Endometrial microvascular endothelial cells (primary cell): ENCODE measurements at regions not wholly inside any gene's neighbourhood (a gene's known extent, or its start where the extent isn't known, plus 50 kb on each side); places are given as distances from the start of the nearest gene placed in this dataset.
"Not testable (repeated sequence)": the region's sequence is repeated elsewhere in the genome, so short reads cannot be mapped to it uniquely, and the experiment has no call there.

Source experiments
- in situ Hi-C: cut with HindIII; loops from 2 replicates; pipeline ENCODE4 v1.10.0; 2017; ENCODE audit warnings: low sequenced_read_pairs, low pct_unique_long_range_greater_than_20kb; ENCODE audit errors: inconsistent ontology term

DNA sequence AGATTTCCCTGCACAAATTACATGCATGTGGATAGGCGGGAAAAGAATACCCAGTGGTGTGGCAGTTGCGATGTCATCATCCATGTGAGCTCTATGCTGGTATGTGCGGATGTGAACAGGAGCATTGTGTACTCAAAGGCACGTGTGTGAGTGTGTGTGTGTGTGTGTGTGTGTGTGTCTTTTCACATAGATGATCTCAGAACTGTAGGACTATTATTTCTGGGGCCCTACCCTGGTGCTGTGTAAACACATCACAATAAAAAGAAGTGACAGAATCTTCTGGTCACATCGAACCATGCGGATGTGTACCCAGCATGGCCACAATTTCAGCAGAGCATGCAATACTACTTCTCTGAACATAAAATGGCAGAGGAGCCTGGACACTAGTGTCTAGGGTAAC, 624.8 kb downstream of the MID1IP1 start:
- in situ Hi-C loops: no loop called here

DNA sequence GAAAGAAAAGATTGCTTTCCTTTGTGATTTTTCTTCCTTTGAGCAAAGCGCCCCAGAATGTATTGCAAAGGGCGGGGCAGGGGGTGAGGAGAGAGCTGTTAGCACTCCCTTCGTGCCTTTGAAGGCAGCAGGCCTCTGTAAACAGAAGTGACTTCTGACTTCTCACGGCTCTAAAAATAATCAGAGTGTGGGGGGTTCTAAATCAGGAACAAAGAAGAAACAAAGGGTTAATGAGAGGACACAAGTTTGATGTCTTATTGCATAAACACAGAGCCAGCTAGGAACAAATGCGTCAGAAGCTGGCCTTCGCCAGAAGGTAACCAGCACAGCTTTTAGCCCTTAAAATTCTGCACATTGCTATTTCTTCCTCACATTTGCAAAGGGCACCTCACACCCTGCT, 626.2 kb downstream of the MID1IP1 start:
- in situ Hi-C loops: no loop called here

DNA sequence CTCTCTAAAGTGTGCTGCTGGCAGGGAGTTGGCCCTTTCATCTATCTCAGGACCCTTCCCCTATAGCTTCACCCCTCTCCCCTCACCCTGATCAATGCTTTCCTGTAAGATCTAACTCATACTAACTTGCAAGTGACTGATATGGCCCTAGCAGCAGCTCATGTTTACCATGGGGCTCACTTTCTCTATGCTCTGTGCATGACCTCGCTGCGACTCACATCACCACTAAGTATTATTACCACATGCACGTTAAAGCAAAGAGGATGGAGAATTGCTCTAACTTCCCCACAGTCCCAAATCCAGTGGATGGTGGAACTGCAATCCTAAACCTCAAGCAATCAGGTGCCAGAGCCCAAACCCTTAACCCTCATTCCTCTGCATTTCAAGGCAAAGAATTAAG, 626.6 kb downstream of the MID1IP1 start:
- in situ Hi-C loops: no loop called here

DNA sequence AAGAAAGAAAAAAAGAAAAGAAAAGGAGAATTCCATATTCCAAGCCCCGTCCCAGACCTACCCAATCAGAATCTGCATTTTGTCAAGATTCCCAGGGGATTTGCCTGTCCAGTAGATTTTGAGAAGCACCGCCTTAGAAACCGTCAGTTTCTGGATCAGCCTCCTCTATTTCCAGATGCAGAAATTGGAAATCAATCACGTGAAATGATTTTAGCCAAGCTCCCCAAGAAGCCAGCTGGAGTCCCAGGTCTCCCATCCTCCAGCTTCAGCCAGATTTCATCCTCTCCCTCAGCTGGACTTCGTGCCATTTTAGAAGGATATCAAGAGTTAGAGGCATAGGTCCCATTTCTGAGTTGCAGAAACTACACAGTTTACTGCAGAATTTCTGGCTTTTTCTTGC, 629.3 kb downstream of the MID1IP1 start:
- in situ Hi-C loops: no loop called here

DNA sequence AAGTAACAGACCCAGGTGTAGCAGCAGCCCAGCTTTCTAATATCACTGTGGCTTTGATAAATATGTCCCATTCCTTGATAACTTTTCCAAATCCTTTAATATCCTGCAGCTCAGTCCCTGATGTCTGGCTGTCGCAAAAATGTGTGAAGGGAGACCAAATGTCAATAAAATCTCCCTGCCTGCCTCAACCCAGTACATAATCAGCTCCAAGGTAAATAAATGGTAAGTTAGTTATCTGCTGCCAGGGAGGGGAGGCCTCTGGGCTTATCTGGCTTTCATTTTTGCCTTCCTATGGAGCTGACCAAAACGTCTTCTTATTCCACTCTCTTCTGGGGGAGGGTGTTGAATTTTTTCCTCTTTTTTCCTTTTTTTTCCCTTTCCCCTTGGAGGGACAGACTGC, 630.6 kb downstream of the MID1IP1 start:
- in situ Hi-C loops: no loop called here

DNA sequence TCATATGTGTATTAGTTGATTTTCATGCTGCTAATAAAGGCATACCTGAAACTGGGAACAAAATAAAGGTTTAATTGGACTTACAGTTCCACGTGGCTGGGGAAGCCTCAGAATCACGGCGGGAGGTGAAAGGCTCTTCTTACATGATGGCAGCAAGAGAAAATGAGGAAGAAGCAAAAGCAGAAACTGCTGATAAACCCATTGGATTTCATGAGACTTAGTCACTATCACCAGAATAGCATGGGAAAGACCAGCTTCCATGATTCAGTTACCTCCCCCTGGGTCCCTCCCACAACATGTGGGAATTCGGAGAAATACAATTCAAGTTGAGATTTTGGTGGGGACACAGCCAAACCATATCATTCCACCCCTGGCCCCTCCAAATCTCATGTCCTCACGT, 633.4 kb downstream of the MID1IP1 start:
- in situ Hi-C loops: not testable (repeated sequence)

DNA sequence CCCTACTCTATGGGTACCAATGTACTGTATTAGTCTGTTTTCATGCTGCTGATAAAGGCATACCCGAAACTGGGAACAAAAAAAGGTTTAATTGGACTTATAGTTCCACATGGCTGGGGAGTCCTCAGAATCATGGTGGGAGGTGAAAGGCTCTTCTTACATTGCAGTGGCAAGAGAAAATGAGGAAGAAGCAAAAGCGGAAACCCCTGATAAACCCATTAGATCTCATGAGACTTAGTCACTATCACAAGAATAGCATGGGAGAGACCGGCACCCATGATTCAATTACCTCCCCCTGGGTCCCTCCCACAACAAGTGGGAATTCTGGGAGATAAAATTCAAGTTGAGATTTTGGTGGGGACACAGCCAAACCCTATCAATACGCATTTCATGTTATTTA, 635.3 kb downstream of the MID1IP1 start:
- in situ Hi-C loops: not testable (repeated sequence)

DNA sequence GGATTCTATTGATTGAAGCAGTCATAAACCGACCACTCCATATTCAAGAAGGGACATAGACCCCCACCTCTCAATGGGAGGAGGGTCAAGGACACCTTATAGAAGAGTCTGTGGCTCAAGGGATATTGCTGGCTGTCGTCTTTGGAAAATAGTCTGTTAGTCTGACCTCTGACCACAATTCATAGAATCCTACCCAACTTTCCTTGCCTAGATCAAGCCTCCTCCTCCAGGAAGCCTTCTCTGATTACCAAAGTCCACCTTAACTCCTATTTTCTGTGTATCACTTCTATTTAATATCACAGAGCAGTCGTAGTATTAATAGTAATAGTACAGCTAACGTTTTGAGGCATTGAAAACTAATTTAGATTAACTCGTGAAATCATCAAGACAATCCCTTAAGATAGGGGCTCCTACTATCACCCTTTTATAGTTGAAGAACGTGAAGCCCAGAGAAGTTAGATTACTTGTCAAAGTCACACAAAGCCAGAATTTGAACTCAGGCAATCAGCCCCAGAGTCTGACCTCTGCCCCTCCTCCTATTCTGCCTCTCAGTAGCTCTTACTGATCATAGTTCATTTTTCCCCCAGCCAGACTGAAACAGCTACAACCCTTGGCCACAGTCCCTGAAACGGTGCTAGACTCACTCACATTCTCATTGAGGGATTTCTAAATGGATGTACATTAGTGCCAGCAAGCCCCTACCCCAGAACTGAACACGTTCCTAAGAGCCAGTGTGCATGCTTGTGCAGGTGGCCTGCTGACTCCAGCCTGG, 636.6 kb downstream of the MID1IP1 start:
- in situ Hi-C loops: no loop called here

DNA sequence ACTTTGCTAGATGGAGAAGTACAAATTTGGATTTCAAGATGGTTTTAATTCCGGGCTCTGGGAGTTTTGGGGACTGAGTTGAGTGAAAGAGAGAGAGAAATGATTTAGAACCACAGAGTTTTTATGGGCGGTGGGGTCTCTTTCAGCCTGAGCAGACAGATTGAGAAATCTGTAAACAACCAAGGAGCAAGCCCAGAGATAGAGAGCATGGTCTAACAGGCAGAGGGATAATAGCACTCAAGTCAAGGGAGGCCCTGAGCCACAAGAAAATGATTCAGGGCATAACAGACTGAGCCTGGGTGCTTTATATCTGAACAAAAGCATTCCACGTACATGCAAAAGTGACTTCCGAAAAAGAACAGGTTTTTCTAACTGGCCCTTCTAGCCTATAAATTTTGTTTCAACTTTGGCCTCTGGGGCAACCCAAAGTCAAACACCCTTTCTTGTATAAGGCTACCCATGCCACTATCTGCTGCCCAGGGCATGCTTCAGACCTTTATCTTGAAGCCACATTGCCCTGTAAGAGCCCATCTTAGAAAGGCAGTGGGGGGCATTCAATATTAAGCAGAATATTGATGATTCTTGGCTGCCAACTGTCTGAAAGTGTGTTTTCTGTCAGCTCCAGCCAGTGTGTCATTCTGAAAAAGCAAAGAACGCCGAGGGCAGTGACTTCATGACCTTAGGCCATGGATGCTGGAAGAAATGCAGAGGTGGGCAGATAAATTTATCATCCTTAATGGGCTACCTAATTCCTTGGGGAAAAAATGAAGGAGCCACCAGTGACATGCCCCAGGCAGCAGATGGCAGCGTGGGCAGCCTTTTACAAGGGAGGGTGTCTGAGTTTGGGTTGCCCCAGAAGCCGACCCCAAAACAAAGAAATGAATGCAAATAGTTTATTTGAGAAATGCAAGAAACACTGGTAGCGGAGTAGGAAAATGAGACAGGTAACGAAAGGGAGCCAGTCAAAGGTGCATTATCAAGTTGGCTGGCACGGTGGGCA, 637.6 kb downstream of the MID1IP1 start:
- in situ Hi-C loops: no loop called here

DNA sequence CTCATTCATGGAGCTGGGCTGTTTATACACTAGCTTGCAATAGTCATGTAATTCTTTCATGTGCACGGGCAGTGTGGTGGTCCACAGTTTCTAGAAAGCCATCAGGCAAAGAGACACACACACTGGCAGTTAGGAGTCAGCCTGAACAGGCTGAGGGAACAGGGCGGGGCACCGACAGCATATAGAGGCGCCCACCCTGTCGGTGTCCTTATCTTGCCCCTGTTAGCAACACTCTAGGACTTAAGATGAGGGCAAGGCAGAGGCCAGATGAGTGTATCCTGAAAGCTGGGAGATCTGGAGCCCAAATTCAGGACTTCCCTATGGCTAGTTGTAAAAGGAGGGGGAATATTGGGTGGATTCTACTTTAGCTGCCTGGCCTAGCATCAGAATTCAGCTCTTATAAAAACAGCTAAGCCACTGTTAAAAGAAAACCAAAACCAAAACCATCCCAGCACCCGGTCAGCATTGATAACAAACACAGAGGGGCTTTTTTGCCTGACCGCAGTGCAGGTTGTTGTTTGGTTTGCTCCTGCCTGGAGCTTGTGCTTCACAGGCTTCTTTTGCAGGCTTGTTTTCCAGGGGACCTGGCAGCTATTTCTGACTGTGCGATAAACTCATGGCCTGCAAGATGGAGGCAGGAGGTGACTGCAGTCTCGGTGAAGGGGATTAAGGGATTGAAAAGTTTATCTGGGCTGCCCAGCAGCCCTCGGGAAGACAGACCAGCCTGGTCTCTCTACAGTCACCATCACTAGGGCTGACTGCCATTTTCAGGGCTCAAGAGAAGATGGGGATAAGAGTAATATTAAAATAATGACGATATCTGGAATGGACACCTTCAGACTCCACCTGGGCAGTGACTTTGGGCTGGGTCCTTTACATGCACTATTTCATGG, 638.9 kb downstream of the MID1IP1 start:
- in situ Hi-C loops: no loop called here

DNA sequence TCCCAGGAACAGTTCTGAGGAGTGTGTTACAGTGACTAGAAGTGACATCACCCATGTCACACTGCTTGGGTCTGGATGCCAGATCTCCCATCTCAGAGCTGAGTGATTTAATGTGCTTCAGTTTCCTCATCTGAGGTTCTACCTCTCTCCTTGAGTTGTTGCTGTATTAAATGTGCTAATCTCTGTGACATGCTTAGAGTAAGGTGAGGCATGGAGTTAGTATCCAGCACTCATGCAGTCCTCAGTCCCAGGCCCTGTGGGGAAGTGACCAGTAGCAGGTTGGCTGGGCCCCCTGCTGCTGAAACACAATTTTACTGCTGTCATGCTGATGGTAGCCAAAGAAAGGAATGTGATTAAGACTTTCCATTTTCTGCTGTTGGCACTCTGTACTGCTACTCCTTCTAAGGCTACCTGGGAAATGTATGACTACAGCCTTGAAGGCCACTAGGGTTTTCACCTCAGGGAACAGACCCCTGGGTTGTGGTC, 639.6 kb downstream of the MID1IP1 start:
- in situ Hi-C loops: no loop called here

DNA sequence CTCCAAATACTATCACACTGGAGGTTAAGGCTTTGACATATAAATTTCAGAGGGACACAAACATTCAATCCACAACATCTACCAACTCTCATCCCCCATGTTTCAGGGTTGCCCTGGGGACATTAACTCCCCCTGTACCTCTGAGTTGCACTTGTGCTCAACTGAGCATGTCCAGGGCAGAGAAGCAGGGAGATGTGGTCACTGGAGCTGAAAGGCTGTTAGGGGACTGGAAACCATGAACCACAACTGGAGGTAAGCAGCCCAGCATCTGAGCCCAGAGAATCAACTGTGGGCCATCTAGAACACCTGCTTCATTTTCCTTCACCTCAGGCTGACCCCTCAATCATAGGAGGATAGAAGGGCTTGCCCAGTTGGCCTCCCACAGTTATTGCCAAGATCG, 641.1 kb downstream of the MID1IP1 start:
- in situ Hi-C loops: no loop called here

DNA sequence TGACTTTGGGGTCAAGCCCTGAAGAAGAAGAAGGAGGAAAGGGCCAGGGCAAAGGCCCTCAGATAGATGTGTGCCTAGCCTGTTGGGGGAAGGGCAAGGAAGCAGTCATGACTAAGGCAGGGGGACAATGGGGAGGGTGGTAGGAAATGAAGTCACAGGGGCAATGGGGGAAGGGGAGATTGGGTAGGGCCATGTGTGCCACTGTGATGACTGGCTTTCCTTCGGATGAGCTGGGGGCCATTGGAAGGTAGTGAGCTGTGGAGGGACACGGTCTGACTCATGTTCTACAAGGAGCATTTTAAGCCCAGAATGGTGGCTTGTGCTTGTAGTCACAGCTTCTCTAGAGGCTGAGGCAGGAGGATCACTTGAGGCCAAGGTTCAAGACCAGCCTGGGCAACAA, 642.0 kb downstream of the MID1IP1 start:
- in situ Hi-C loops: no loop called here

DNA sequence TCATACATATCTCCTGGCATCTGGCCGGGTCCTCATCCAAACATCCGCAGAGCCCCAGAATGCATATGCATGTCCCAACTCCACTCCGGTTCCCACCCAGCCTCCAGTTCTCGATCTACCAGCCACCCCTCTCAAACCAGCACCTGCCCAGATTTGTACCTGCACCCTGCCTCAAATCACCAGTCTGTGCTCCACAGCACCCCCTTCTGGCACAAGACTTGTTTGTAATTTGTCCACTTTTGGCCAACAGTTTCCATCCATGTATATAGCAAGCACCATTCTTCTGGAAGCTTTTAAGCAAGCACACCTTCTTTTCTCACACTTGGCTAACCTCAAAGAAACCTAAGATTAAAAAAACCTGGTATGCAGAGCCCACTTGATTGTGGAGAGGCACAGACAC, 644.1 kb downstream of the MID1IP1 start:
- in situ Hi-C loops: no loop called here

DNA sequence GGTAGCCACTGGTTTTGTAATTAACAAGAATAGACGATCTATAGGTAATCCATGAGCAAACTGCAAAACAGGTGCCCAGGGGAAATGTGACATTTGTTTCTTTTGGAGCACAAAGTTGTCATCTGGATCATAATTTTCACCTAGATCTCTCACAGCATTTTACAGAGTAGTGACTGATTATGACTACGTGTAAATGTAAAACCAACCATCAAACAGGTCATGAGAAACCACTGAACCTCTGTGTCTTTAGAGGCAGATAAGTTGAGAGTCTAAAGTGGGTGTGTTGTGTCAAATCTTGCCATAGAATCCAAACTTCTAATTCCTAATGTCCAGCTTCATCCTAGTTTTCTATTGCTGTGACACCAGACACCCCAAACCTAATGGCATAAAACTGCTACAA, 648.1 kb downstream of the MID1IP1 start:
- in situ Hi-C loops: no loop called here

DNA sequence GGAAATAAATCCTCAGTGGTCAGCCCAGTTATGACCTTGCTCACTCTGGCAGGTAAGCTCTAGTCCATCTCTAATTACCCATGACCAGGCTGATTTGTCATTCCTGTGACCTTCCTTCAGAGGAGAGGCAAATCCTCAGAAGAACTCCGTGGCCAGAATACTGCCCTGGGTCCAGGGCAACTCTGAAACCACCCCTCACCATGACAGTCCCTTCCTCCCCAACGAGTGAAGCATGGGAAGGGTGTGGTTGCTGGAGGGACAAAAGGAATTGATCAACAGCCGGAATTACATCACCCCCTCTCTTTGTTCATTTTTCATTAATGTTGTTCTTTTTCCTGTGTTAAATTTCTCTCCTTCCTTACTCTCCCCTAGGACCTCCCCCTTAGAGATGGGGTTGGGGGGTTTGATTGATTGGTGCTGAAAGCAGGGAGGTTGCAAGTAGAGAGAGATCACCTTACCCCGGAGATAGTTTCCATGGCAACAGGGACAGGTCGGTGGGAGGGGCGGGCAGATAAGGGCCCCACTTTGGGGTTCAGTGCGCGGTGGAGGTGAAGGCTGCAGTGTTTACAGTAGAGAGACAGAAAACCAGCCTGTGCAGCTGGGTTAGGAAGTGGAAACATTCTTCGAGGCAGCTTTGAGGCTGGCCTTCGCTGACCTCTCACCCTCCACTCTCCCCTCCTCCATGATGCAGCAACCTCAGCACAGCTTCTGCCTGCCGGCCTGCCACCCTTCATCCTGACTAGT, 647.4 kb downstream of the BCOR start:
- in situ Hi-C loops: no loop called here

DNA sequence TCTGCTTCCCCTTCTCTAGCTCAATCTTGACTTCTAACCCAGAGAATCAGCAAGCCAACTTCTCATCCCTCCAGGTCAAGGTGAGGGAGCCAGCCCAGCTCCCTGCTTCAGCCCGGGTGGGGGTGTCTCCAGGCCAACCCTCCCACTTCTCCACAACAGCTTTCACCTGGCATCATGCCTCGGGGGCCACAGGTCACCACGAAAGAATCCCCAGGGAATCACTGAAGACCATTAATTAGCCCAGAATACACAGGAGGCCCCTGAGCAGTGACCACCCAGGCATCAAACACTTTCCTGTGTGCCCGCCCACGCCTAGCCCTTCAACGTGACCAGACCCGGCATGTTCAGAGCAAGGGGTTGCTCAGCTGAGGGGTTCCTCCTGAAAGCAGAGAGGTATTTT, 646.7 kb downstream of the BCOR start:
- in situ Hi-C loops: no loop called here

DNA sequence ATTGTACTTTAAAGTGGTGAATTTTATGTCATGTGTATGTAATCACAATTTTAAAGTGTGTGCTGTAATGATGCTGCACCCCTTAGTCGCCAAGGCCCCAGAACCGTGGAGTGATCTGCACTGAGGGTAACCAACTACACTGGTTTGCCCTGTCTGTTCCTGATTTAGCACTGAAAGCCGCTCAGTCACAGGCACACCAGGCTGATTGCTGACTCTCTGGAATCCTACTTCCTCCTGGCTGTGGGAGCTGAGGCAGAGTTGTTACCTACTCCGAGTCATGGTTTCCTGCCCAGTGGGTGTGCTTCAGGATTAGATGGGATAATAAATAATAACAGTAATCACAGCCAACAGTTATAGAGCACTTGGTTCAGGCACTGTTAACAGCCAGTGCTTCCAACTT, 645.4 kb downstream of the BCOR start:
- in situ Hi-C loops: no loop called here
